Endodermal cell (in vitro differentiated cells): ENCODE measurements at regions not wholly inside any gene's neighbourhood (a gene's known extent, or its start where the extent isn't known, plus 50 kb on each side); places are given as distances from the start of the nearest gene placed in this dataset.

Experiments
- DNase-seq: peaks from one replicate; pipeline ENCODE4 v3.0.0-alpha.2; 2017
- H3K27ac ChIP-seq: 2 replicates; pipeline ENCODE4 v1.5.1; 2013; ENCODE audit warnings: mild to moderate bottlenecking, low read depth, low read length, moderate library complexity
- H3K27me3 ChIP-seq: 2 replicates; pipeline ENCODE4 v1.6.1; 2013; ENCODE audit warnings: mild to moderate bottlenecking, low read length, moderate library complexity; ENCODE audit not compliant: insufficient read depth, control insufficient read depth, poor library complexity, severe bottlenecking
- H3K36me3 ChIP-seq: 2 replicates; pipeline ENCODE4 v1.7.0; 2013; ENCODE audit warnings: mild to moderate bottlenecking, low read length, moderate library complexity; ENCODE audit not compliant: control insufficient read depth, insufficient read depth
- H3K4me1 ChIP-seq: one replicate; pipeline ENCODE4 v1.7.0; 2013; ENCODE audit warnings: low read length; ENCODE audit not compliant: control insufficient read depth, insufficient read depth
- H3K4me3 ChIP-seq: 2 replicates; pipeline ENCODE4 v1.5.1; 2013; ENCODE audit warnings: mild to moderate bottlenecking, low read length, moderate library complexity
- H3K9ac ChIP-seq: 2 replicates; pipeline ENCODE4 v1.6.1; 2013; ENCODE audit warnings: mild to moderate bottlenecking, low read length, moderate library complexity; ENCODE audit not compliant: poor library complexity, severe bottlenecking; ENCODE audit errors: extremely low read depth
- H3K9me3 ChIP-seq: 2 replicates; pipeline ENCODE4 v1.6.1; 2013; ENCODE audit warnings: mild to moderate bottlenecking, low read length, moderate library complexity; ENCODE audit not compliant: control insufficient read depth
- H3K27ac Mint-ChIP-seq: 2 replicates; pipeline ENCODE4 v1.8.0; 2020; ENCODE audit warnings: mixed read lengths
- H3K27me3 Mint-ChIP-seq: 2 replicates; pipeline ENCODE4 v1.8.0; 2021; ENCODE audit warnings: mild to moderate bottlenecking, mixed read lengths; ENCODE audit not compliant: insufficient read depth
- H3K36me3 Mint-ChIP-seq: 2 replicates; pipeline ENCODE4 v1.8.0; 2020; ENCODE audit warnings: low read depth, mixed read lengths
- H3K4me1 Mint-ChIP-seq: 2 replicates; pipeline ENCODE4 v1.8.0; 2020; ENCODE audit warnings: mixed read lengths
- H3K4me3 Mint-ChIP-seq: 2 replicates; pipeline ENCODE4 v1.8.0; 2020; ENCODE audit warnings: mild to moderate bottlenecking, moderate library complexity, mixed read lengths
- H3K9me3 Mint-ChIP-seq: 2 replicates; pipeline ENCODE4 v1.8.0; 2020; ENCODE audit warnings: mild to moderate bottlenecking, mixed read lengths
- CTCF ChIP-seq: fragments of 200-600 bp; sonication (generic); conservative IDR thresholded peaks from 2 replicates; pipeline ENCODE4 v1.5.0; 2021; ENCODE audit warnings: antibody characterized with exemption, mild to moderate bottlenecking
- WGBS, 2 experiments: methylation state at CpG; one replicate each; pipeline versions ENCODE4 v1.1.5 to v1.1.7; 2013; ENCODE audit warnings: missing lambda C conversion rate in 2 of 2, mixed read lengths in 1 of 2; ENCODE audit not compliant: insufficient coverage in 1 of 2, insufficient read length in 1 of 2; 5-methylcytosine and 5-hydroxymethylcytosine counted together

- Histone ChIP-seq H3K9me3 (peaks cover 91% of the 10 kb centered on the region), H3K27me3 (no peaks in the 10 kb centered on the region), H3K9ac (no peak overlapping the region), H3K4me3 (no peak overlapping the region), H3K27ac (no peak overlapping the region), H3K36me3 (no peaks in the 10 kb centered on the region), H3K4me1 (no peaks in the 10 kb centered on the region)
- H3K4me1 Mint-ChIP-seq = no peaks in the 10 kb centered on the region
- TF ChIP-seq CTCF = no peak
- H3K9me3 Mint-ChIP-seq = peaks cover 91% of the 10 kb centered on the region
- no peaks in the 10 kb centered on the region for H3K27me3 Mint-ChIP-seq
- no peak for DNase-seq
- no peak overlapping the region for H3K4me3 Mint-ChIP-seq
- no peak overlapping the region for H3K27ac Mint-ChIP-seq
- no peaks in the 10 kb centered on the region for H3K36me3 Mint-ChIP-seq
- 61 to 80% methylated on average over 1 to 5 of the region's 5 CpGs for WGBS, 2 experiments
Measured at GRCh38 chr14:106218174-106218573, 691.8 kb downstream of the TMEM121 start.

DNA sequence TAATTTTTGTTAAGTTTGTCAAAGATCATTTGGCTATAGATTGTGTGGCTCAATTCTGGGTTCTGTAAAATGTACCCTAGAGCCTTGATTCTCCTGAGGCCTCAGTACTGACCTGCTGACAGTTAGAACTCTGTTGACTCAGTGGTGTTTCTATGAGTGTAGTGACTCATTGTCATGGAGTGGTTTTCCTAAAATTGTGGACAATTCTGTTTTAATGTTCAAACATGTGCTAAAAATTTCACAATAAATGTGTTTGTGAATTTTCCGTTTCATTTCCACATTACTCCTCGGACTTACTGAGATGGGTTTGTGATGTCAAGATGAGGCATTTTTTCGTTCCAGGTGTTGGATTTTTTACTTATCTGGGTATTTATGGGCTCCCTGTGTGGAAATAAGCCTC lies 695.9 kb downstream of the TMEM121 start:
- WGBS, 2 experiments = 20 to 100% methylated on average over 1 to 2 of the region's 3 CpGs
- no peaks in the 10 kb centered on the region for H3K27me3 ChIP-seq
- no peak for DNase-seq
- TF ChIP-seq CTCF = no peak
- H3K4me3 ChIP-seq = no peak overlapping the region
- H3K4me1 Mint-ChIP-seq = no peaks in the 10 kb centered on the region
- H3K4me3 Mint-ChIP-seq = no peak overlapping the region
- no peak overlapping the region for H3K27ac Mint-ChIP-seq
- H3K4me1 ChIP-seq = no peaks in the 10 kb centered on the region
- no peak overlapping the region for H3K27ac ChIP-seq
- no peaks in the 10 kb centered on the region for H3K36me3 Mint-ChIP-seq
- peaks cover 94% of the 10 kb centered on the region for H3K9me3 Mint-ChIP-seq
- H3K36me3 ChIP-seq = no peaks in the 10 kb centered on the region
- H3K27me3 Mint-ChIP-seq = no peaks in the 10 kb centered on the region
- no peak overlapping the region for H3K9ac ChIP-seq
- peaks cover 93% of the 10 kb centered on the region for H3K9me3 ChIP-seq

DNA sequence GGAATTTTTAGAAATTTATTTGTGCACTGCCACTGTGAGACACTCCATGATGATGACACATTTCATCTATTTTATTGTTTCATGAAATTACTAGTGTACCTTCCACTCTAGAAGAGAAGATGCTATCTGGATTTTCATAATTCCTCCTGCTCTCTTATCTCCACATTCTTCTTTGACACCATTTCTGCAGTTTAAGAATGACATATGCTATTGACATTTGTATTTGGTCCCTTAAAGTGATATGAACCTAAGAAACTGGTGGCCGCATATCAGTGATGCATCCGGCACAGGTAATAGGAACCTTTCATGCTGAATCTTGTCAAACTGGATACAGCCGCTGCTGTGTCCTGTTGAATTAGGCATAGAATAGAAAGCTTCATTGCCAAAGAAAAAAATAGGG lies 696.3 kb downstream of the TMEM121 start:
- H3K4me1 ChIP-seq = no peaks in the 10 kb centered on the region
- H3K27me3 Mint-ChIP-seq = no peaks in the 10 kb centered on the region
- H3K4me1 Mint-ChIP-seq = no peaks in the 10 kb centered on the region
- no peak overlapping the region for H3K9ac ChIP-seq
- no peaks in the 10 kb centered on the region for H3K36me3 ChIP-seq
- H3K9me3 ChIP-seq = peaks cover 94% of the 10 kb centered on the region
- peaks cover 94% of the 10 kb centered on the region for H3K9me3 Mint-ChIP-seq
- TF ChIP-seq CTCF = no peak
- H3K4me3 ChIP-seq = no peak overlapping the region
- no peak overlapping the region for H3K4me3 Mint-ChIP-seq
- H3K27ac Mint-ChIP-seq = no peak overlapping the region
- H3K27ac ChIP-seq = no peak overlapping the region
- no peaks in the 10 kb centered on the region for H3K27me3 ChIP-seq
- no peaks in the 10 kb centered on the region for H3K36me3 Mint-ChIP-seq
- DNase-seq = no peak
- WGBS, 2 experiments = 84 to 91% methylated on average over 2 to 3 of the region's 3 CpGs
